ENCODE measurements at regions not wholly inside any gene's neighbourhood (a gene's known extent, or its start where the extent isn't known, plus 50 kb on each side); places are given as distances from the start of the nearest gene placed in this dataset.

- dilution Hi-C loops (cut with HindIII; ENCODE audit: low sequenced_read_pairs, unreplicated experiment) = no loop called here
- ChIA-PET CTCF (no interaction called here), POLR2A (ENCODE audit: unreplicated experiment) (no interaction called here)
- WGBS, 2 experiments (ENCODE audit: extremely low coverage in 2 of 2, insufficient read length in 1 of 2) = 100% methylated on average over 3 of the region's 5 CpGs; no CpG with 5 or more reads in 1 of the 2 experiments
- Histone ChIP-seq H2AK9ac (replicated peaks; ENCODE audit: low read depth, low read length, poor library complexity) (no peak overlapping the region), H4K5ac (ENCODE audit: low read depth, low read length) (no peak overlapping the region), H4K8ac (ENCODE audit: low read depth in 2 of 2, low read length in 2 of 2) (no peak overlapping the region), H3K4me3 (ENCODE audit: insufficient read depth, low read depth, low read length) (no peak overlapping the region), H3K9me3 (ENCODE audit: control insufficient read depth, insufficient read depth, low read length) (peaks cover 2% of the 10 kb centered on the region), H3K56ac (ENCODE audit: extremely low read depth, insufficient read depth, low read length) (no peak overlapping the region), H2BK5ac (ENCODE audit: low read depth, low read length, poor library complexity, severe bottlenecking) (no peak overlapping the region), H3K27me3 (ENCODE audit: control insufficient read depth, insufficient read depth, low read length) (peaks cover 2% of the 10 kb centered on the region; the same call in 1 of the 2 replicates), H2AFZ (replicated peaks; ENCODE audit: low read length, poor library complexity) (no peak overlapping the region), H3K4me1 (ENCODE audit: control insufficient read depth, insufficient read depth, low read length) (peaks cover 3% of the 10 kb centered on the region; the same call in 1 of the 2 replicates), H2BK15ac (ENCODE audit: low read depth, low read length) (no peak overlapping the region), H2BK120ac (ENCODE audit: low read depth, low read length) (no peak overlapping the region), H2AK5ac (ENCODE audit: low read depth, low read length) (no peak overlapping the region), H3K18ac (ENCODE audit: low read depth, low read length) (no peak overlapping the region; the same call in 1 of the 2 replicates), H3K9me1 (ENCODE audit: insufficient read depth, low read length) (no peaks in the 10 kb centered on the region), H4K91ac (ENCODE audit: insufficient read depth, low read depth, low read length) (no peak overlapping the region), H4K20me1 (ENCODE audit: insufficient read depth, low read length) (no peaks in the 10 kb centered on the region), H3K23ac (ENCODE audit: low read depth, low read length) (no peak overlapping the region), H3K27ac (ENCODE audit: insufficient read depth, low read length) (no peak overlapping the region), H3K36me3 (ENCODE audit: control insufficient read depth, insufficient read depth, low read length) (no peaks in the 10 kb centered on the region), H2BK20ac (ENCODE audit: low read depth, low read length) (no peak overlapping the region), H3K4me2 (ENCODE audit: low read depth, low read length) (no peak overlapping the region), H3K4ac (ENCODE audit: low read depth, low read length) (no peak overlapping the region), H3K9ac (ENCODE audit: low read depth, low read length) (no peak overlapping the region), H3K79me1 (ENCODE audit: low read depth in 1 of 2, low read length in 2 of 2) (no peaks in the 10 kb centered on the region), H3K14ac (replicated peaks; ENCODE audit: low read depth, low read length) (no peak overlapping the region)
- TF ChIP-seq POLR2A (IDR thresholded peaks at IDR 0.05; ENCODE audit: low read depth, low read length) (no peak), BHLHE40 (IDR thresholded peaks at IDR 0.05; ENCODE audit: low read depth, low read length) (no peak), RFX5 (IDR thresholded peaks at IDR 0.05; ENCODE audit: low read depth, low read length) (no peak)
- DNase-seq (no peak), ATAC-seq (ENCODE audit: low read depth) (no peak)
- intact Hi-C loops (cut with micrococcal nuclease) = no loop called here
- in situ Hi-C loops (cut with MboI; ENCODE audit: low sequenced_read_pairs) = no loop called here
- BruUV-seq (replicated peaks) = no TSS peak
These were observed 161.4 kb upstream of the DIO3 start for GRCh38 chr14:101399737-101400517.
